HG03108 (cell line): ENCODE measurements at regions not wholly inside any gene's neighbourhood (a gene's known extent, or its start where the extent isn't known, plus 50 kb on each side); places are given as distances from the start of the nearest gene placed in this dataset.
"Not testable (repeated sequence)": the region's sequence is repeated elsewhere in the genome, so short reads cannot be mapped to it uniquely, and the experiment has no call there.

Experiments
- ATAC-seq: cut with Tn5 transposase; IDR thresholded peaks from one replicate; pipeline ENCODE4 v1.9.1; 2021; ENCODE audit warnings: moderate library complexity; ENCODE audit not compliant: unreplicated experiment

- no peak for ATAC-seq
Measured at GRCh38 chr4:114401483-114401882, 197.1 kb upstream of the UGT8 start.

- no peak for ATAC-seq
Measured at GRCh38 chr4:114417214-114417613, 181.4 kb upstream of the UGT8 start.

GRCh38 chr4:114420069-114420468, 178.5 kb upstream of the UGT8 start:
- no peak for ATAC-seq

- peak; percentile 92 for ATAC-seq
Measured at GRCh38 chr4:114423582-114423981, 175.0 kb upstream of the UGT8 start.

- ATAC-seq = no peak
Measured at GRCh38 chr4:114435116-114435515, 163.5 kb upstream of the UGT8 start.

- ATAC-seq = no peak
Measured at GRCh38 chr4:114442856-114443255, 155.8 kb upstream of the UGT8 start.

- ATAC-seq = no peak
Measured at GRCh38 chr4:114444211-114444610, 154.4 kb upstream of the UGT8 start.

- ATAC-seq = not testable (repeated sequence)
Measured at GRCh38 chr4:114447963-114448516, 150.6 kb upstream of the UGT8 start.

GRCh38 chr4:114458728-114459127, 139.9 kb upstream of the UGT8 start:
- no peak for ATAC-seq

GRCh38 chr4:114464726-114465272, 133.8 kb upstream of the UGT8 start:
- no peak for ATAC-seq

GRCh38 chr4:114465766-114466165, 132.8 kb upstream of the UGT8 start:
- no peak for ATAC-seq

- ATAC-seq = no peak
Measured at GRCh38 chr4:114466299-114466698, 132.3 kb upstream of the UGT8 start.

GRCh38 chr4:114472269-114473032, 126.2 kb upstream of the UGT8 start:
- ATAC-seq = no peak

GRCh38 chr4:114474188-114474800, 124.3 kb upstream of the UGT8 start:
- ATAC-seq = no peak

- no peak for ATAC-seq
Measured at GRCh38 chr4:114476310-114476709, 122.3 kb upstream of the UGT8 start.

GRCh38 chr4:114479595-114479994, 119.0 kb upstream of the UGT8 start:
- no peak for ATAC-seq

- no peak for ATAC-seq
Measured at GRCh38 chr4:114481856-114482255, 116.8 kb upstream of the UGT8 start.

GRCh38 chr4:114487101-114487500, 111.5 kb upstream of the UGT8 start:
- no peak for ATAC-seq

- ATAC-seq = no peak
Measured at GRCh38 chr4:114488301-114488982, 110.2 kb upstream of the UGT8 start.

GRCh38 chr4:114494246-114494803, 104.3 kb upstream of the UGT8 start:
- no peak for ATAC-seq

GRCh38 chr4:114495471-114495928, 103.1 kb upstream of the UGT8 start:
- no peak for ATAC-seq
